ENCODE measurements at regions not wholly inside any gene's neighbourhood (a gene's known extent, or its start where the extent isn't known, plus 50 kb on each side); places are given as distances from the start of the nearest gene placed in this dataset.

DNA sequence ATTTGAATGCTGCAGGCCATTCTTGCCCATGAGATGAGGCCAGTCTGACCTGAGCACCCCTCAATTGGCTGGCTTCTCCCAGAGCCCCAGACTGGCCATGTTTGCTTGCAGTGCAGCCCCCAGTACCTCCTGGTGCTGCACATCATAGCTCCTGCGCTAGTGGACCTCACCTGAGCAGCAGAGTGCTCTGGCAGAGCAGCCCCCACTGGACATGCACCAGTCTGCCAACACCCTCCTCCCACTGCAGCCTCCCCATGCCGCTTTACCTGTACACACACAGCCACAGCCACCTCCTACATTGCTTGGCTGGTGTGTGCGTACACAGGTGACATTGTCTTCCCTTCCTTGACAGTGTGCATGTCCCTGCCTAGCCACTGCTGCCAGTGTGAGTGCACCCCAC is 940.2 kb downstream of the EFNA5 start:
- Histone ChIP-seq H3K4me1 (no peaks in the 10 kb centered on the region), H3K27me3 (no peaks in the 10 kb centered on the region), H3K36me3 (no peaks in the 10 kb centered on the region), H3K4me3 (no peak overlapping the region), H3K27ac (no peak overlapping the region), H3K9me3 (peaks cover 0 to 46% (median 25%) of the 10 kb centered on the region in 11 donors)
- DNase-seq (no peak), ATAC-seq (no peak)
- WGBS, 2 donors = 58 to 67% methylated on average over 3 of the region's 3 CpGs
- intact Hi-C loops (cut with DNase I) = no loop called here
- TF ChIP-seq, protein P1, sequence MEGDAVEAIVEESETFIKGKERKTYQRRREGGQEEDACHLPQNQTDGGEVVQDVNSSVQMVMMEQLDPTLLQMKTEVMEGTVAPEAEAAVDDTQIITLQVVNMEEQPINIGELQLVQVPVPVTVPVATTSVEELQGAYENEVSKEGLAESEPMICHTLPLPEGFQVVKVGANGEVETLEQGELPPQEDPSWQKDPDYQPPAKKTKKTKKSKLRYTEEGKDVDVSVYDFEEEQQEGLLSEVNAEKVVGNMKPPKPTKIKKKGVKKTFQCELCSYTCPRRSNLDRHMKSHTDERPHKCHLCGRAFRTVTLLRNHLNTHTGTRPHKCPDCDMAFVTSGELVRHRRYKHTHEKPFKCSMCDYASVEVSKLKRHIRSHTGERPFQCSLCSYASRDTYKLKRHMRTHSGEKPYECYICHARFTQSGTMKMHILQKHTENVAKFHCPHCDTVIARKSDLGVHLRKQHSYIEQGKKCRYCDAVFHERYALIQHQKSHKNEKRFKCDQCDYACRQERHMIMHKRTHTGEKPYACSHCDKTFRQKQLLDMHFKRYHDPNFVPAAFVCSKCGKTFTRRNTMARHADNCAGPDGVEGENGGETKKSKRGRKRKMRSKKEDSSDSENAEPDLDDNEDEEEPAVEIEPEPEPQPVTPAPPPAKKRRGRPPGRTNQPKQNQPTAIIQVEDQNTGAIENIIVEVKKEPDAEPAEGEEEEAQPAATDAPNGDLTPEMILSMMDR (IDR thresholded peaks at IDR 0.05) = no peak

DNA sequence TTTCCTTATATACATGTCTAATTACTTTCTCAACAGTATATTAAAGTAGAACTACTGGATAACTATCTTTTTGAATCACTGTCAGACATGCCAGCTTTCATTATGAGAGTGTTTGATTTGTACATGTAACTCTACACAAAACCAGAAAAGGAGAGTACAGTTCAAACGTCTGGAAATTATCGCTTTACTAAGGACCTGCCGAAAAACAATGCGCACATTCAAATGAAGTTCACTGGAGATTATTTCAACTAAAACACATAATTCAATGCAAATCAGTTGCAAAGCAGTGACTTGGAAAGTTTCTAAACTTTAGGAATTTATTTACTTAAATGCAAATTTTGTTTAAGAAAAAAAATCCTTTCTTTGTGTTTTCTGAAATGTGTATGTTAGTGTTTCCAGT is 942.5 kb downstream of the EFNA5 start:
- no peaks in the 10 kb centered on the region for H3K27me3 ChIP-seq
- H3K4me3 ChIP-seq = no peak overlapping the region
- intact Hi-C loops (cut with DNase I) = no loop called here
- H3K27ac ChIP-seq = no peak overlapping the region
- TF ChIP-seq, protein P1 (IDR thresholded peaks at IDR 0.05) = no peak
- WGBS, 2 donors = 86 to 89% methylated on average over 4 of the region's 4 CpGs
- no peak for ATAC-seq
- DNase-seq = no peak
- no peaks in the 10 kb centered on the region for H3K4me1 ChIP-seq
- H3K9me3 ChIP-seq = peaks cover 0 to 23% (median 12%) of the 10 kb centered on the region in 11 donors
- H3K36me3 ChIP-seq = no peaks in the 10 kb centered on the region

DNA sequence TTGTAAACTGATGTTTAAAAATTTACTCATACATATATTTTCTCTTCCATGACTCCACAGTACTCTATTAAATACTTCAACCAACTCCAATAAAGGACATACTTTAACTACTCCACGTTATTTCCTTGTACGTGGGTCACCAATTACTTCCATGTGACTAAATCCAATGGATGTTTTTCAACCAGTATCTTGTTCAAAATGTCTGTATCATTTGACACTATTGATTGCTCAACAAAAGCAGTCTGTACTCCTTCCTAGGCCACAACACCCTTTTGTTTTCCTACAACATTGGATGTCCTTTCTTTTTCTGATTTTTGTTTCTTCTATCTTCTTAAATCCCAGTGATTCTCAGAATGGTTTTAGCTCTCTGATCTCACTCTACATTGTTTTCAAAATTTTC is 943.7 kb downstream of the EFNA5 start:
- 70 to 91% methylated on average over 2 of the region's 2 CpGs for WGBS, 2 donors
- Histone ChIP-seq H3K4me3 (no peak overlapping the region), H3K27ac (no peak overlapping the region), H3K4me1 (no peaks in the 10 kb centered on the region), H3K36me3 (no peaks in the 10 kb centered on the region), H3K27me3 (no peaks in the 10 kb centered on the region), H3K9me3 (peaks cover 0 to 11% (median under 1%) of the 10 kb centered on the region in 11 donors)
- intact Hi-C loops (cut with DNase I) = no loop called here
- no peak for ATAC-seq
- DNase-seq = no peak
- TF ChIP-seq, protein P1 (IDR thresholded peaks at IDR 0.05) = no peak

DNA sequence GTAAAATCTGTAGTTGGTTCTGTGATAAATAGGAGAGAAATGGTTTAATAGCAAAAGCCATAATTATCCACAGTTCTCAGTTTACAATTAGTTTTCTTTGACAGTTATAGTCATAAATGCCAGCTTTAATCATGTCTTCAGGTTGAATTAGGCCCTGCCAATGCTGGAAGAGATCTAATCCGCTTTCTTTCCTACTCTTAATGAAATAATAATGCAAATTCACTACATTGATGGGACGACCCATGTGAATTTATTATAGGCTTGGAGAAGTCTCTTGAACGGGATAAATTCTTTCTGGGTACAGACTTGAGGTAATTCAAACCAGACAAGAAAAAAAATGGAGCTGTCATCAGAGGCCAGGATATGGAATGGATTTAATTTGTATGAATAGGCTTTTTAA is 950.4 kb downstream of the EFNA5 start:
- no peaks in the 10 kb centered on the region for H3K36me3 ChIP-seq
- ATAC-seq = no peak
- WGBS, 2 donors = 58 to 78% methylated on average over 3 of the region's 3 CpGs
- H3K9me3 ChIP-seq = peaks cover 0 to 9% (median 0%) of the 10 kb centered on the region in 11 donors
- H3K4me3 ChIP-seq = no peak overlapping the region
- H3K27me3 ChIP-seq = no peaks in the 10 kb centered on the region
- no peaks in the 10 kb centered on the region for H3K4me1 ChIP-seq
- intact Hi-C loops (cut with DNase I) = no loop called here
- H3K27ac ChIP-seq = no peak overlapping the region
- TF ChIP-seq, protein P1 (IDR thresholded peaks at IDR 0.05) = no peak
- DNase-seq = no peak

DNA sequence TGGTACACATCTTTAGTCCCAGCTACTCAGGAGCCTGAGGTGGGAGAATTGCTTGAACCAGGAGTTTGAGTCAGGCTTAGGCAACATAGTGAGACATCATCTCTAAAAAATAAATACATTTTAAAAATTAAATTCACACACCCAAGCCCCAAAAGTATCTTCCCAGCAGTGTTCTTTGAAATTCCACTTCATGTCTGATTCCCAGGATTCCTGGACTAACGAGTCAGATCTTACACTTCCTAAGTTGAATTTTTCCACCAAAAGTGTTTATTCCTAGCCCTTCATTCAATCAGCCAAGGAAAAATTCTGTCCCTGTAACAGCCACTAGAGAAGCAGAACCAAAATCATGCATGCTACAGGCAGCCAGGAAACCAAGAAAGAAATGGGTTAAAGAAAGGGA is 970.9 kb downstream of the EFNA5 start:
- no peak for ATAC-seq
- TF ChIP-seq, protein P1 (IDR thresholded peaks at IDR 0.05) = no peak
- intact Hi-C loops (cut with DNase I) = no loop called here
- no peak for DNase-seq
- H3K4me3 ChIP-seq = no peak overlapping the region
- H3K9me3 ChIP-seq = no peaks in the 10 kb centered on the region
- WGBS, 2 donors = 75 to 86% methylated on average over 1 of the region's 1 CpG
- H3K4me1 ChIP-seq = no peaks in the 10 kb centered on the region
- H3K36me3 ChIP-seq = no peaks in the 10 kb centered on the region
- H3K27ac ChIP-seq = no peak overlapping the region
- no peaks in the 10 kb centered on the region for H3K27me3 ChIP-seq
